ENCODE measurements at regions not wholly inside any gene's neighbourhood (a gene's known extent, or its start where the extent isn't known, plus 50 kb on each side); places are given as distances from the start of the nearest gene placed in this dataset.

GRCh38 chr4:81930506-81931238 is 443.1 kb downstream of the HNRNPD start:
- TF ChIP-seq CTCF (IDR thresholded peaks at IDR 0.05): no peak
- H3K4me3 Mint-ChIP-seq (ENCODE audit: unreplicated experiment): no peak overlapping the region
- H3K27ac Mint-ChIP-seq (ENCODE audit: unreplicated experiment): no peak overlapping the region
- H3K9me3 Mint-ChIP-seq (ENCODE audit: low read depth): peaks cover 8% of the 10 kb centered on the region
- H3K4me1 Mint-ChIP-seq (ENCODE audit: low read depth): no peaks in the 10 kb centered on the region
- DNase-seq (ENCODE audit: low spot score): no peak
- H3K36me3 Mint-ChIP-seq (ENCODE audit: low read depth): no peaks in the 10 kb centered on the region
- peaks cover 6% of the 10 kb centered on the region for H3K27me3 Mint-ChIP-seq (ENCODE audit: low read depth)

- Mint-ChIP-seq H3K4me3 (ENCODE audit: unreplicated experiment) (no peak overlapping the region), H3K9me3 (ENCODE audit: low read depth) (no peaks in the 10 kb centered on the region), H3K27me3 (ENCODE audit: low read depth) (peaks cover 21% of the 10 kb centered on the region), H3K4me1 (ENCODE audit: low read depth) (no peaks in the 10 kb centered on the region), H3K27ac (ENCODE audit: unreplicated experiment) (no peak overlapping the region), H3K36me3 (ENCODE audit: low read depth) (no peaks in the 10 kb centered on the region)
- TF ChIP-seq CTCF (IDR thresholded peaks at IDR 0.05): no peak
- DNase-seq (ENCODE audit: low spot score): no peak
These were observed 450.7 kb downstream of the HNRNPD start for GRCh38 chr4:81923140-81923539.

- Mint-ChIP-seq H3K27ac (ENCODE audit: unreplicated experiment) (no peak overlapping the region), H3K4me3 (ENCODE audit: unreplicated experiment) (no peak overlapping the region), H3K36me3 (ENCODE audit: low read depth) (no peaks in the 10 kb centered on the region), H3K27me3 (ENCODE audit: low read depth) (peaks cover 21% of the 10 kb centered on the region), H3K9me3 (ENCODE audit: low read depth) (no peaks in the 10 kb centered on the region), H3K4me1 (ENCODE audit: low read depth) (no peaks in the 10 kb centered on the region)
- no peak for DNase-seq (ENCODE audit: low spot score)
- TF ChIP-seq CTCF (IDR thresholded peaks at IDR 0.05): no peak
These were observed 450.6 kb upstream of the RASGEF1B start for GRCh38 chr4:81922313-81922712.

- Mint-ChIP-seq H3K27ac (ENCODE audit: unreplicated experiment) (no peak overlapping the region), H3K27me3 (ENCODE audit: low read depth) (peaks cover 21% of the 10 kb centered on the region), H3K4me1 (ENCODE audit: low read depth) (no peaks in the 10 kb centered on the region), H3K4me3 (ENCODE audit: unreplicated experiment) (no peak overlapping the region), H3K36me3 (ENCODE audit: low read depth) (no peaks in the 10 kb centered on the region), H3K9me3 (ENCODE audit: low read depth) (no peaks in the 10 kb centered on the region)
- no peak for TF ChIP-seq CTCF (IDR thresholded peaks at IDR 0.05)
- no peak for DNase-seq (ENCODE audit: low spot score)
These were observed 450.0 kb upstream of the RASGEF1B start for GRCh38 chr4:81921751-81922159.

- DNase-seq (ENCODE audit: low spot score): no peak
- Mint-ChIP-seq H3K4me1 (ENCODE audit: low read depth) (no peaks in the 10 kb centered on the region), H3K27me3 (ENCODE audit: low read depth) (peaks cover 18% of the 10 kb centered on the region), H3K9me3 (ENCODE audit: low read depth) (no peaks in the 10 kb centered on the region), H3K27ac (ENCODE audit: unreplicated experiment) (no peak overlapping the region), H3K4me3 (ENCODE audit: unreplicated experiment) (no peak overlapping the region), H3K36me3 (ENCODE audit: low read depth) (no peaks in the 10 kb centered on the region)
- no peak for TF ChIP-seq CTCF (IDR thresholded peaks at IDR 0.05)
These were observed 448.1 kb upstream of the RASGEF1B start for GRCh38 chr4:81919810-81920209.

Measured in chondrocyte (in vitro differentiated cells).